ENCODE measurements at regions not wholly inside any gene's neighbourhood (a gene's known extent, or its start where the extent isn't known, plus 50 kb on each side); places are given as distances from the start of the nearest gene placed in this dataset.

GRCh38 chr5:165565911-165566310 is 2060.5 kb downstream of the MAT2B start:
- no peak for DNase-seq
- no peaks in the 10 kb centered on the region for H3K27me3 ChIP-seq
- no peak for ATAC-seq
- no peaks in the 10 kb centered on the region for H3K9me3 ChIP-seq
- WGBS (ENCODE audit: insufficient coverage, low coverage, low lambda C conversion rate, missing lambda C conversion rate) = 34% methylated on average over 4 of the region's 4 CpGs
- intact Hi-C loops (cut with DNase I) = no loop called here
- H3K27ac ChIP-seq = no peak overlapping the region
- no peak overlapping the region for H3K4me3 ChIP-seq
- H3K36me3 ChIP-seq = no peaks in the 10 kb centered on the region
- no peaks in the 10 kb centered on the region for H3K4me1 ChIP-seq
- TF ChIP-seq CTCF (IDR thresholded peaks at IDR 0.05) = no peak
- TF ChIP-seq POLR2A (IDR thresholded peaks at IDR 0.05) = no peak

GRCh38 chr5:165569551-165569950 is 2064.1 kb downstream of the MAT2B start:
- Histone ChIP-seq H3K27me3 (no peaks in the 10 kb centered on the region), H3K4me3 (no peak overlapping the region), H3K9me3 (no peaks in the 10 kb centered on the region), H3K27ac (no peak overlapping the region), H3K4me1 (no peaks in the 10 kb centered on the region), H3K36me3 (no peaks in the 10 kb centered on the region)
- 51% methylated on average over 7 of the region's 7 CpGs for WGBS (ENCODE audit: insufficient coverage, low coverage, low lambda C conversion rate, missing lambda C conversion rate)
- no peak for DNase-seq
- no peak for ATAC-seq
- intact Hi-C loops (cut with DNase I) = no loop called here
- TF ChIP-seq CTCF (IDR thresholded peaks at IDR 0.05) (no peak), POLR2A (IDR thresholded peaks at IDR 0.05) (no peak)

GRCh38 chr5:165573445-165573844 is 2068.0 kb downstream of the MAT2B start:
- no peaks in the 10 kb centered on the region for H3K9me3 ChIP-seq
- ATAC-seq = peak in 1 of 4 donors; percentile 35
- WGBS (ENCODE audit: insufficient coverage, low coverage, low lambda C conversion rate, missing lambda C conversion rate) = 33% methylated on average over 4 of the region's 4 CpGs
- H3K4me1 ChIP-seq = no peaks in the 10 kb centered on the region
- no peak overlapping the region for H3K27ac ChIP-seq
- H3K36me3 ChIP-seq = no peaks in the 10 kb centered on the region
- intact Hi-C loops (cut with DNase I) = no loop called here
- TF ChIP-seq CTCF (IDR thresholded peaks at IDR 0.05) = no peak
- TF ChIP-seq POLR2A (IDR thresholded peaks at IDR 0.05) = no peak
- no peak overlapping the region for H3K4me3 ChIP-seq
- no peaks in the 10 kb centered on the region for H3K27me3 ChIP-seq
- no peak for DNase-seq

GRCh38 chr5:165574100-165574499 is 2068.7 kb downstream of the MAT2B start:
- ATAC-seq (peak; percentile 23 to 65 (median 44)), DNase-seq (no peak)
- WGBS (ENCODE audit: insufficient coverage, low coverage, low lambda C conversion rate, missing lambda C conversion rate) = 33% methylated on average over 2 of the region's 2 CpGs
- no peak overlapping the region for H3K4me3 ChIP-seq
- H3K27ac ChIP-seq = no peak overlapping the region
- no peaks in the 10 kb centered on the region for H3K4me1 ChIP-seq
- intact Hi-C loops (cut with DNase I) = no loop called here
- H3K36me3 ChIP-seq = no peaks in the 10 kb centered on the region
- no peaks in the 10 kb centered on the region for H3K9me3 ChIP-seq
- TF ChIP-seq POLR2A (IDR thresholded peaks at IDR 0.05) = no peak
- TF ChIP-seq CTCF (IDR thresholded peaks at IDR 0.05) = no peak
- H3K27me3 ChIP-seq = no peaks in the 10 kb centered on the region

- H3K9me3 ChIP-seq = no peaks in the 10 kb centered on the region
- no peak for ATAC-seq
- WGBS (ENCODE audit: insufficient coverage, low coverage, low lambda C conversion rate, missing lambda C conversion rate) = 54% methylated on average over 3 of the region's 3 CpGs
- H3K4me1 ChIP-seq = no peaks in the 10 kb centered on the region
- H3K4me3 ChIP-seq = no peak overlapping the region
- H3K36me3 ChIP-seq = no peaks in the 10 kb centered on the region
- H3K27me3 ChIP-seq = no peaks in the 10 kb centered on the region
- no peak overlapping the region for H3K27ac ChIP-seq
- TF ChIP-seq CTCF (IDR thresholded peaks at IDR 0.05) = no peak
- no peak for TF ChIP-seq POLR2A (IDR thresholded peaks at IDR 0.05)
- no peak for DNase-seq
- intact Hi-C loops (cut with DNase I) = no loop called here
Observed at GRCh38 chr5:165576678-165577275, 2071.4 kb downstream of the MAT2B start.
